ENCODE measurements at regions not wholly inside any gene's neighbourhood (a gene's known extent, or its start where the extent isn't known, plus 50 kb on each side); places are given as distances from the start of the nearest gene placed in this dataset.

DNA sequence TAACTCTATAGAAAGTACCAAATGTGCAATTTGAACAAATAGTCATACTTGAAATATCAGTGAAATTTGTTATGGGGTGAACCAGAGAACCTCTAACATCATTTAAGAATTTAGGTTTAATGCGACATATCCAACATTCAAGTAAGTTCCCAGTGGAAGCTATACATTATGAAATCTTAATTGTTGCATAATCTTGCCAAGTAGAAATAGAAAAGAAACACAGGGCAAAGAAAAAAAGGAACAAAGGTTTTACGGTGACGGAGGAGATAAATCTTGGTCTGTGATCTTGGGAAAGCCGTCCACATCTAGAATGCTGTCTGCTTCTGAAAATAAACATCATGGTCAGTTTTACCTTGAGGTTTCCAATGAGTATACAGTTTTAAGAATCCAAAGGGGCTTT, 445.7 kb downstream of the RFC3 start:
- no peak for TF ChIP-seq CTCF (IDR thresholded peaks at IDR 0.05; ENCODE audit: insufficient read depth, low read length)
- no peak for TF ChIP-seq REST (IDR thresholded peaks at IDR 0.05; ENCODE audit: insufficient replicate concordance, low read depth)
- TF ChIP-seq POLR2AphosphoS5 (IDR thresholded peaks at IDR 0.05; ENCODE audit: low read depth), result no peak
- TF ChIP-seq GABPA (IDR thresholded peaks at IDR 0.05; ENCODE audit: low read depth), result no peak

Data from HL-60 (cell line).